ENCODE measurements at regions not wholly inside any gene's neighbourhood (a gene's known extent, or its start where the extent isn't known, plus 50 kb on each side); places are given as distances from the start of the nearest gene placed in this dataset.

- no peaks in the 10 kb centered on the region for H3K36me3 ChIP-seq (ENCODE audit: insufficient read depth, low read length)
- no peaks in the 10 kb centered on the region for H3F3A ChIP-seq (ENCODE audit: low read depth)
- no peaks in the 10 kb centered on the region for H4K20me1 ChIP-seq (ENCODE audit: insufficient read depth, low read length, poor library complexity, severe bottlenecking)
- H3K4me2 ChIP-seq (ENCODE audit: low read depth, low read length, poor library complexity, severe bottlenecking): no peak overlapping the region
- no peak overlapping the region for H3K4me3 ChIP-seq (ENCODE audit: low read length, poor library complexity, severe bottlenecking)
- no peak overlapping the region for H2AFZ ChIP-seq (ENCODE audit: low read length)
- no peak overlapping the region for H3K9ac ChIP-seq (ENCODE audit: low read depth, low read length, poor library complexity, severe bottlenecking)
- H3K9me3 ChIP-seq (ENCODE audit: insufficient read depth, low read depth, low read length): no peaks in the 10 kb centered on the region
- H3K27me3 ChIP-seq (ENCODE audit: insufficient read depth, low read length, poor library complexity, severe bottlenecking): no peaks in the 10 kb centered on the region
- H3K9me2 ChIP-seq (replicated peaks; ENCODE audit: low read depth, low read length): no peaks in the 10 kb centered on the region
- peaks cover 3% of the 10 kb centered on the region for H3K4me1 ChIP-seq (ENCODE audit: insufficient read depth, low read length, poor library complexity, severe bottlenecking)
- H3K79me2 ChIP-seq (ENCODE audit: insufficient read depth, low read length): no peaks in the 10 kb centered on the region
- no peak for TF ChIP-seq EZH2phosphoT487 (IDR thresholded peaks at IDR 0.05; ENCODE audit: borderline replicate concordance)
- no peak for TF ChIP-seq CTCF (conservative IDR thresholded peaks at IDR 0.05; ENCODE audit: low read length)
These were observed 91.4 kb upstream of the ASAP2 start for GRCh38 chr2:9115229-9115628.

- H3K4me1 ChIP-seq (ENCODE audit: insufficient read depth, low read length, poor library complexity, severe bottlenecking): peaks cover 3% of the 10 kb centered on the region
- no peaks in the 10 kb centered on the region for H3K27me3 ChIP-seq (ENCODE audit: insufficient read depth, low read length, poor library complexity, severe bottlenecking)
- H3K4me2 ChIP-seq (ENCODE audit: low read depth, low read length, poor library complexity, severe bottlenecking): no peak overlapping the region
- no peaks in the 10 kb centered on the region for H3K36me3 ChIP-seq (ENCODE audit: insufficient read depth, low read length)
- no peaks in the 10 kb centered on the region for H3K9me3 ChIP-seq (ENCODE audit: insufficient read depth, low read depth, low read length)
- no peak overlapping the region for H2AFZ ChIP-seq (ENCODE audit: low read length)
- H3K9me2 ChIP-seq (replicated peaks; ENCODE audit: low read depth, low read length): no peaks in the 10 kb centered on the region
- H3F3A ChIP-seq (ENCODE audit: low read depth): no peaks in the 10 kb centered on the region
- H3K79me2 ChIP-seq (ENCODE audit: insufficient read depth, low read length): no peaks in the 10 kb centered on the region
- H4K20me1 ChIP-seq (ENCODE audit: insufficient read depth, low read length, poor library complexity, severe bottlenecking): no peaks in the 10 kb centered on the region
- H3K9ac ChIP-seq (ENCODE audit: low read depth, low read length, poor library complexity, severe bottlenecking): no peak overlapping the region
- TF ChIP-seq EZH2phosphoT487 (IDR thresholded peaks at IDR 0.05; ENCODE audit: borderline replicate concordance): no peak
- peak; percentile 40; the same call in 1 of the 2 replicates for TF ChIP-seq CTCF (conservative IDR thresholded peaks at IDR 0.05; ENCODE audit: low read length)
- H3K4me3 ChIP-seq (ENCODE audit: low read length, poor library complexity, severe bottlenecking): no peak overlapping the region
These were observed 92.2 kb upstream of the ASAP2 start for GRCh38 chr2:9114458-9114857.

GRCh38 chr2:9113916-9114315 is 92.7 kb upstream of the ASAP2 start:
- Histone ChIP-seq H3K9ac (ENCODE audit: low read depth, low read length, poor library complexity, severe bottlenecking) (no peak overlapping the region), H3K4me2 (ENCODE audit: low read depth, low read length, poor library complexity, severe bottlenecking) (no peak overlapping the region), H4K20me1 (ENCODE audit: insufficient read depth, low read length, poor library complexity, severe bottlenecking) (no peaks in the 10 kb centered on the region)

More at GRCh38 chr2:9113916-9114315, 92.7 kb upstream of the ASAP2 start:
- H3K4me1 ChIP-seq (ENCODE audit: insufficient read depth, low read length, poor library complexity, severe bottlenecking): peaks cover 3% of the 10 kb centered on the region
- TF ChIP-seq CTCF (conservative IDR thresholded peaks at IDR 0.05; ENCODE audit: low read length) (no peak), EZH2phosphoT487 (IDR thresholded peaks at IDR 0.05; ENCODE audit: borderline replicate concordance) (no peak)
- no peaks in the 10 kb centered on the region for H3K36me3 ChIP-seq (ENCODE audit: insufficient read depth, low read length)
- no peak overlapping the region; the same call in 1 of the 2 replicates for H2AFZ ChIP-seq (ENCODE audit: low read length)
- H3K79me2 ChIP-seq (ENCODE audit: insufficient read depth, low read length): no peaks in the 10 kb centered on the region
- H3K9me3 ChIP-seq (ENCODE audit: insufficient read depth, low read depth, low read length): no peaks in the 10 kb centered on the region
- H3K9me2 ChIP-seq (replicated peaks; ENCODE audit: low read depth, low read length): no peaks in the 10 kb centered on the region
- H3K4me3 ChIP-seq (ENCODE audit: low read length, poor library complexity, severe bottlenecking): no peak overlapping the region
- H3F3A ChIP-seq (ENCODE audit: low read depth): no peaks in the 10 kb centered on the region
- no peaks in the 10 kb centered on the region for H3K27me3 ChIP-seq (ENCODE audit: insufficient read depth, low read length, poor library complexity, severe bottlenecking)
